Activated CD4-positive, alpha-beta T cell treated with anti-CD3 and anti-CD28 coated beads, Interleukin-2, amount 10 ng/mL, durations not matched to agents 7 days and 5 days (primary cell): ENCODE measurements at regions not wholly inside any gene's neighbourhood (a gene's known extent, or its start where the extent isn't known, plus 50 kb on each side); places are given as distances from the start of the nearest gene placed in this dataset.

ENCODE experiments used
- CTCF ChIA-PET: fragments of 350-600 bp; sonication (Branson Sonifier 250); formaldehyde crosslinking; loops from one replicate; lab custom pipeline; 2021; ENCODE audit warnings: antibody characterized with exemption; lab: Charles Lee
- POLR2A ChIA-PET: fragments of 350-600 bp; sonication (Branson Sonifier 250); formaldehyde crosslinking; loops from one replicate; lab custom pipeline; 2021; ENCODE audit warnings: antibody characterized with exemption; lab: Charles Lee
- DNase-seq: peaks from one replicate; pipeline ENCODE4 v3.0.0-alpha.2; 2020
- H3K27ac Mint-ChIP-seq: one replicate; pipeline ENCODE4 v1.8.0; 2021; ENCODE audit warnings: mild to moderate bottlenecking, moderate library complexity, mixed read lengths
- H3K27me3 Mint-ChIP-seq: one replicate; pipeline ENCODE4 v1.8.0; 2021; ENCODE audit warnings: mixed read lengths
- H3K36me3 Mint-ChIP-seq: one replicate; pipeline ENCODE4 v1.8.0; 2021; ENCODE audit warnings: low read depth, mixed read lengths
- H3K4me1 Mint-ChIP-seq: one replicate; pipeline ENCODE4 v1.8.0; 2021; ENCODE audit warnings: mixed read lengths
- H3K4me3 Mint-ChIP-seq: one replicate; pipeline ENCODE4 v1.8.0; 2021; ENCODE audit warnings: mild to moderate bottlenecking, moderate library complexity, mixed read lengths
- H3K9me3 Mint-ChIP-seq: one replicate; pipeline ENCODE4 v1.8.0; 2021; ENCODE audit warnings: mixed read lengths

DNA sequence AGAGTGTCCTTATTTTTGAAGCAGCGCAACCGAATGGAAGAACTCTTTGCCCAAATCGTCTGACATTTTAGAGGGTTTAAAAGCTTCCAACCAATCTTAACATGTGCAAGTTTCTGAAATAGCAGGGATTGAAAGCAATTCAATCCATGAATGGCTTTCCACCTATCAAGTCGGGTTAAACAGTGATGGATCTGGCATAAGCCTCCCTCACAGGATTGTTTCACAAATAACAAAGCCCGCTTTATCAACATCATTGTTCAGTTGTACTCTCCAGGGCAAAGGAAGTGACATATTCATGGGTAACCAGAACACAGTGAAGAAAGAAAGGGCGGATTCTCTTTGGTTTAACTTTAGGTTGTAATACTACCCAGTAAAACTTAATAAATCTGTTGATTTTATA lies 497.3 kb downstream of the MTRR start:
- POLR2A ChIA-PET = interaction anchor here (0.6 kb wide), 1 partner anchor 771 kb away, joined by 3 read pairs; no protein-coding TSS in a partner anchor
- no peak overlapping the region for H3K27ac Mint-ChIP-seq
- no peaks in the 10 kb centered on the region for H3K36me3 Mint-ChIP-seq
- H3K4me1 Mint-ChIP-seq = no peaks in the 10 kb centered on the region
- H3K4me3 Mint-ChIP-seq = no peak overlapping the region
- no peak for DNase-seq
- H3K27me3 Mint-ChIP-seq = no peaks in the 10 kb centered on the region
- CTCF ChIA-PET = no interaction called here
- no peaks in the 10 kb centered on the region for H3K9me3 Mint-ChIP-seq

DNA sequence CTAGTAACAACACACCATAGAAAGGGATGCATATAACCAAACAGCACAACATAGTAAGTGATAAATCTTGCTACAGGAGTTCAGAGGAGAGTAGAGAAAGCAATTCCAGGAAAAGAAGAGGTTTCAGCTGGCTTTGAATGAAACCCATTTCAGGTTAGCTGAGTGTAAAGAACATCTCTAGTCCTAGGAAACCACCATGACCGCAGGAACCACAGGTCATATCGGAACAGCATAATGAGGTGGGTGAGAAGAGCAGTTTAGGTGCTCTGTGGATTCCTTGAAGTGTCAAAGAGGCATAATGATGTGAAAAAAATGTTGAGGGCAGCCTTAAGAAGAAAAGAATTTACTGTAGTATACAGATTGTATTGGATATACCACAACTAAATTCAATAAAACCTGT lies 507.5 kb downstream of the MTRR start:
- Mint-ChIP-seq H3K27me3 (no peaks in the 10 kb centered on the region), H3K4me1 (peaks cover 3% of the 10 kb centered on the region), H3K27ac (no peak overlapping the region), H3K9me3 (peaks cover 5% of the 10 kb centered on the region), H3K36me3 (no peaks in the 10 kb centered on the region), H3K4me3 (no peak overlapping the region)
- POLR2A ChIA-PET = no interaction called here
- no peak for DNase-seq
- CTCF ChIA-PET = no interaction called here

GRCh38 chr5:8381972-8382371 lies 513.0 kb downstream of the MTRR start:
- H3K27ac Mint-ChIP-seq = no peak overlapping the region
- H3K9me3 Mint-ChIP-seq = no peaks in the 10 kb centered on the region
- no peaks in the 10 kb centered on the region for H3K4me1 Mint-ChIP-seq

DNA sequence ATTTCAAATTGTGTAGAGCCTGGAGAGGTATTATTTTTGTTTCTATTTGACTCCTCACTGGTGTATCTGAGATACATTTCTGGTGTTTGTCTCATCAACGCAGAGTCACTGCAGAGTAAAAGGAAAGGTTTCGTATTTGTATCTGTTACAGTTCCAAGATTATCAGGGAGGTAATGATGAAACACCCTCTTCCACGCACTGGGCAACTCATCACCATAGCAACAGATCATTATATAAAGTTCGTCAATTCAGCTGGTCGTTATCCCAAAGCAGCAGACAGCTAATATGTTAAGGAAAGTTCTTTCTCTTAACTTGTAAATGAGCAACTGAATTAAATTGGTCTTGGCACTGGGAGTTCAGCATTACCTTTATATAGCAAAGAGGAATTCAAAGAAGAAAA lies 513.5 kb downstream of the MTRR start:
- ChIA-PET CTCF (no interaction called here), POLR2A (no interaction called here)
- H3K27ac Mint-ChIP-seq = no peak overlapping the region
- H3K9me3 Mint-ChIP-seq = no peaks in the 10 kb centered on the region
- DNase-seq = no peak
- H3K36me3 Mint-ChIP-seq = no peaks in the 10 kb centered on the region
- H3K4me1 Mint-ChIP-seq = no peaks in the 10 kb centered on the region
- H3K27me3 Mint-ChIP-seq = no peaks in the 10 kb centered on the region
- H3K4me3 Mint-ChIP-seq = no peak overlapping the region

More at GRCh38 chr5:8381972-8382371, 513.0 kb downstream of the MTRR start:
- ChIA-PET POLR2A (no interaction called here), CTCF (no interaction called here)
- H3K27me3 Mint-ChIP-seq = no peaks in the 10 kb centered on the region
- H3K36me3 Mint-ChIP-seq = no peaks in the 10 kb centered on the region
- H3K4me3 Mint-ChIP-seq = no peak overlapping the region
- no peak for DNase-seq

- no peak overlapping the region for H3K27ac Mint-ChIP-seq
- ChIA-PET CTCF (no interaction called here), POLR2A (no interaction called here)
- no peak for DNase-seq
- no peaks in the 10 kb centered on the region for H3K36me3 Mint-ChIP-seq
- H3K4me3 Mint-ChIP-seq = no peak overlapping the region
- H3K9me3 Mint-ChIP-seq = no peaks in the 10 kb centered on the region
- no peaks in the 10 kb centered on the region for H3K4me1 Mint-ChIP-seq
- no peaks in the 10 kb centered on the region for H3K27me3 Mint-ChIP-seq
Observed at GRCh38 chr5:8383616-8384015, 514.7 kb downstream of the MTRR start.

DNA sequence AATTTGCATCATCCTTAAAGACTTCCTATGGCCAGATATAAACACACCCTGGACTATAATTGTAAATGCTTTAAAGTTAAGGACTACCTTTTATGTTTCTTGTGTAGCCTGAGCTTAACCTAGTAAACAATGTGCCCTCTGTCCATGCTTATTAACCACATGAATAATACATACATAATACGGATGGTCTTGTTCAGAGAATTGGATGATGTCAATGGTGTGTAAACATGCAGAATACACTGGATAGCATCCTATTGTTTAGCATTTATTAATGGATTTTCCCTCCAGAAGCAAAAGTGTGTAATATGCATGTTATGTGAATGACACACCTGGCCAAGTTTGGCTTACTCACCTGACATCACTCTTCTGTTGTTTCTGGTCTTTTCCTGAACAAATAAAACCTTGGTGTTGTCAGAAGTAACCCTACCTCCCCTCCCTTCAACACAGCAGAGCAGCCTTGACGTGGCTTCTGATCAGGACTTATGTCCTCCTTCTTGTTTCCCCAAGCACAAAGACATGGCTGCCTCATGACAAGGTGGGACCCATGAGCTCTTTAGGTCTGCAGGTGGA lies 517.9 kb downstream of the MTRR start:
- no peak overlapping the region for H3K4me3 Mint-ChIP-seq
- H3K9me3 Mint-ChIP-seq = no peaks in the 10 kb centered on the region
- no peaks in the 10 kb centered on the region for H3K27me3 Mint-ChIP-seq
- no peaks in the 10 kb centered on the region for H3K36me3 Mint-ChIP-seq
- POLR2A ChIA-PET = no interaction called here
- no peak overlapping the region for H3K27ac Mint-ChIP-seq
- no peaks in the 10 kb centered on the region for H3K4me1 Mint-ChIP-seq
- CTCF ChIA-PET = no interaction called here
- no peak for DNase-seq

DNA sequence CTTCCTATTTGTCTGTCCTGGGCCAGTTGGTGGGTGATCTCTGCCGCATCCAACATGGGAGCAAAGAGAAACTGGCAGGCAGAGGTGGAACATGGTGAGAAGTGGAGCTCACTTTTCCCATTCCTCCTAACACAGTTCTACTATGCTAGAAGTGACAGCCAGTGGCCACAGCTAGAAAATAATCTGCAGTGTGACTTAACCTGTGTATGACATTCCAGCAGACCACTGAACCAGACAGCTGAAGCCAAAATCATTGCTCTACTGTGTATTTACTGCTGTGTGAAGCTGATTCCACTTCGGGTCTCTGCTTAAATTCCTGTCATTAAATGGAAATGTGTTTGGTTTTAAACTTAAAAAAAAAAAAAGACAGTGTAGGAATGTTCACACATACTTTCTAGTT lies 523.0 kb downstream of the MTRR start:
- H3K4me1 Mint-ChIP-seq = no peaks in the 10 kb centered on the region
- no peaks in the 10 kb centered on the region for H3K9me3 Mint-ChIP-seq
- H3K27me3 Mint-ChIP-seq = no peaks in the 10 kb centered on the region
- CTCF ChIA-PET = no interaction called here
- no peak overlapping the region for H3K27ac Mint-ChIP-seq
- no peak overlapping the region for H3K4me3 Mint-ChIP-seq
- POLR2A ChIA-PET = no interaction called here
- H3K36me3 Mint-ChIP-seq = no peaks in the 10 kb centered on the region
- no peak for DNase-seq

- H3K27ac Mint-ChIP-seq = no peak overlapping the region
- no peaks in the 10 kb centered on the region for H3K9me3 Mint-ChIP-seq
- CTCF ChIA-PET = no interaction called here
- no peaks in the 10 kb centered on the region for H3K27me3 Mint-ChIP-seq
- POLR2A ChIA-PET = no interaction called here
- no peak for DNase-seq
- H3K4me3 Mint-ChIP-seq = no peak overlapping the region
- H3K4me1 Mint-ChIP-seq = no peaks in the 10 kb centered on the region
- no peaks in the 10 kb centered on the region for H3K36me3 Mint-ChIP-seq
Observed at GRCh38 chr5:8393240-8393639, 524.3 kb downstream of the MTRR start.

DNA sequence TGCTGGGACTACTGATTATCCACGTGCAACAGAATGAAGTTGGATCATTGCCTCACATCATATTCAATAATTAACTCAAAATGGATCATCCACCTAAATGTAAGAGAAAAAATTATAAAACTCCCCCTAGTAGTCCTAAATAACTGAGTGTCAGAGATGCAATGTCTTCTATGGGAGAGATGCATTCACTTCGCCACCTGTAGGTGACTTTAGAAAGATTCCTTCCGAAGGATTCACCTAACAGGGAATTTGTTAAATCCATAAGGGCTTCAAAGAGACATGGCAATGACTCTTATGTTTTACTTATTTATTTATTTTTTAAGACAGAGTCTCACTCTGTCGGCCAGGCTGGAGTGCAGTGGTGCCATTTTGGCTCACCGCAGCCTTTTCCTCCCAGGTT lies 526.0 kb downstream of the MTRR start:
- DNase-seq = no peak
- Mint-ChIP-seq H3K4me1 (no peaks in the 10 kb centered on the region), H3K27ac (no peak overlapping the region), H3K27me3 (no peaks in the 10 kb centered on the region), H3K9me3 (no peaks in the 10 kb centered on the region), H3K36me3 (no peaks in the 10 kb centered on the region), H3K4me3 (no peak overlapping the region)
- CTCF ChIA-PET = no interaction called here
- POLR2A ChIA-PET = no interaction called here

GRCh38 chr5:8396246-8396645 lies 527.3 kb downstream of the MTRR start:
- no peaks in the 10 kb centered on the region for H3K9me3 Mint-ChIP-seq
- CTCF ChIA-PET = no interaction called here
- POLR2A ChIA-PET = no interaction called here
- H3K4me1 Mint-ChIP-seq = no peaks in the 10 kb centered on the region
- no peak for DNase-seq
- H3K27me3 Mint-ChIP-seq = no peaks in the 10 kb centered on the region
- no peak overlapping the region for H3K4me3 Mint-ChIP-seq
- H3K27ac Mint-ChIP-seq = no peak overlapping the region
- H3K36me3 Mint-ChIP-seq = no peaks in the 10 kb centered on the region

GRCh38 chr5:8396756-8397155 lies 527.8 kb downstream of the MTRR start:
- no peak overlapping the region for H3K27ac Mint-ChIP-seq
- H3K36me3 Mint-ChIP-seq = no peaks in the 10 kb centered on the region
- H3K9me3 Mint-ChIP-seq = no peaks in the 10 kb centered on the region
- H3K27me3 Mint-ChIP-seq = no peaks in the 10 kb centered on the region
- CTCF ChIA-PET = no interaction called here
- POLR2A ChIA-PET = no interaction called here
- no peak for DNase-seq
- no peak overlapping the region for H3K4me3 Mint-ChIP-seq
- no peaks in the 10 kb centered on the region for H3K4me1 Mint-ChIP-seq

- ChIA-PET CTCF (interaction anchor here (0.6 kb wide), 1 partner anchor 357 kb away, joined by 4 read pairs; no protein-coding TSS in a partner anchor), POLR2A (no interaction called here)
- H3K4me3 Mint-ChIP-seq = no peak overlapping the region
- no peaks in the 10 kb centered on the region for H3K27me3 Mint-ChIP-seq
- no peaks in the 10 kb centered on the region for H3K9me3 Mint-ChIP-seq
- no peaks in the 10 kb centered on the region for H3K4me1 Mint-ChIP-seq
- DNase-seq = no peak
- no peak overlapping the region for H3K27ac Mint-ChIP-seq
- no peaks in the 10 kb centered on the region for H3K36me3 Mint-ChIP-seq
Observed at GRCh38 chr5:8399471-8399870, 530.5 kb downstream of the MTRR start.

DNA sequence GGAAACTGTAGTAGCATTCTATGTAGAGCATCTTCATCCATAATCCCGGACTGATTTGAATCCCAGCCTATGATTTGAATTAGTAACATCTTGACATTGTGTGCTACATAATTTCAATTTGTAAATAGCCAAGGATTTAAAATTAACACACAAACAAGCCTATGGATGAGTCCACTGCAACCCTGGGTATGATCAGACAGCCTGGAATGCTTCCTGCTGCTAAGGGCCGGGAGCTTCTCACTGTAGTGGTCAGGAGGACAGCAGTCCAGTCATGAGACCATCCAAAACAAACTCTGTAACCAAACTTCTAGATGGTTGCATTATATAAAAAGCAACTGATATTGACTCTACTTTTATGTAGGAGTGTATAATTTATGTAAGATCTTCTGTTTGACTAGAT lies 539.3 kb downstream of the MTRR start:
- CTCF ChIA-PET = no interaction called here
- no peaks in the 10 kb centered on the region for H3K27me3 Mint-ChIP-seq
- DNase-seq = no peak
- H3K4me3 Mint-ChIP-seq = no peak overlapping the region
- no peaks in the 10 kb centered on the region for H3K4me1 Mint-ChIP-seq
- no peaks in the 10 kb centered on the region for H3K9me3 Mint-ChIP-seq
- no peak overlapping the region for H3K27ac Mint-ChIP-seq
- no peaks in the 10 kb centered on the region for H3K36me3 Mint-ChIP-seq
- POLR2A ChIA-PET = no interaction called here

GRCh38 chr5:8410618-8411017 lies 541.7 kb downstream of the MTRR start:
- peaks cover 2% of the 10 kb centered on the region for H3K9me3 Mint-ChIP-seq
- H3K4me3 Mint-ChIP-seq = no peak overlapping the region
- H3K27me3 Mint-ChIP-seq = no peaks in the 10 kb centered on the region
- DNase-seq = no peak
- no peaks in the 10 kb centered on the region for H3K36me3 Mint-ChIP-seq
- CTCF ChIA-PET = no interaction called here
- no peak overlapping the region for H3K27ac Mint-ChIP-seq
- POLR2A ChIA-PET = no interaction called here
- H3K4me1 Mint-ChIP-seq = no peaks in the 10 kb centered on the region
